Stromal cell of bone marrow (primary cell): ENCODE measurements at regions not wholly inside any gene's neighbourhood (a gene's known extent, or its start where the extent isn't known, plus 50 kb on each side); places are given as distances from the start of the nearest gene placed in this dataset.
"Not testable (repeated sequence)": the region's sequence is repeated elsewhere in the genome, so short reads cannot be mapped to it uniquely, and the experiment has no call there.

Source experiments
- DNase-seq: peaks from one replicate; pipeline ENCODE4 v3.0.0-alpha.2; 2012; ENCODE audit warnings: low read depth

DNA sequence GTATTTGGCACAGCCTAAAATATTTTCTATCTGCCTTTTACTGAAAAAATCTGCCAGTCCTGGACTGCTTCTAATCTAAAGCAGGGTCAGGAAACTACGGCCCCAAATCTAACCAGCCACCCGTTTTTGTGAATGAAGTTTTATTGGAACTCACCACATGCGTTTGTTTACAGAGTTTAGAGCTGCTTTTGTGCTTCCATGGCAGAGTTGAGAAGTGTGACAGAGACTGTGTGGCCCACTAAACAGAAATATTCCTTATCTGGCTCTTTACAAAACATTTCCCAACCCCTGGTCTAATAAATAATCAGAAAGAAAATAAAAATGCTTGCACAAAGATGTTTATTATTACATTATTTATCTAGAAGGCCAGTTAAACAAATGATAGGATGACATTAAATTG is 110.2 kb downstream of the COPRS start:
- no peak for DNase-seq

- no peak for DNase-seq
Measured at GRCh38 chr17:31746884-31747495, 112.1 kb downstream of the COPRS start.

- DNase-seq: no peak
Measured at GRCh38 chr17:31745964-31746600, 113.0 kb downstream of the COPRS start.

GRCh38 chr17:31744511-31744951 is 114.5 kb downstream of the COPRS start:
- no peak for DNase-seq

GRCh38 chr17:31743797-31744196 is 115.2 kb downstream of the COPRS start:
- no peak for DNase-seq

DNA sequence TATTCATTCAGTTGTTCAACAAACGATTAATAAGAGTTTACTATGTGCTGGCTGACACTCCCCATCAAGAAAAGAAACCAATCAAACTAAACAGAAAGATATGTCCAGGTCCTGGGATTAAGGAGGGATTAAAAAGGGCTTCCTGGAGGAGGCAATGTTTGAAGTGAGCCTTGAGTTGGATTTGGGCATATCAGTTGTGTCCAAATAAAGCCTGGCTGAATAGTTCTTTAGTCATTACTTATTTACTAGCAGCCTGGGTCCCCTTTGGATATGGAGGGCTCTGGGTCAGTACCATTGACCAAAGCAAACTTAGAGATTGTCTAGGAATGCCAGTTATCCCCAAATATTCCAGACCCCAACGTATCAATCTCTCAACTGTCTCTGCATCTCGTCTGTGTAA is 117.7 kb downstream of the COPRS start:
- DNase-seq: no peak

DNA sequence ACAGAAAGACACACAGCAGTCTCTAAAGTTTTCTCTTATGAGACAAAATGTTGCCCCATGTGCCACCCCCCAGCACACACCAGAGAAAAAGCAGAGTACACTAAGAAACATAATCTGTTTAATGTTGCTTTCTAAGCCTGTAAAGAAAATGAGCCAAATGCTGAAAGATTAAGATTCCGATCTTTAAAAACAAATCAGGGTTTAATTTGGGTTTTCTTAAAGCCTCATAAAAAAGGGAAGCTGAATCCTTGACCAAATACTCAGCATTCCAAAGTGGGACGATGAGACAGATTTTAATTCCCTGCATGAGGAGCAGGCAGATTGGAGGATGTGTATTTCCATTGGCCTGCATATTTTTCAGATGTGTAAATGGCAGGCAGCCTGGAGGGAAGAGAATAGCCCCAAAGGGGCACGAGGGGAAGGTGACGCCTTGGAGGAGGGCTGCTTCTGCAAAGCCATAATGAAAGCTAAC is 118.4 kb downstream of the COPRS start:
- DNase-seq: peak; percentile 90

GRCh38 chr17:31738996-31739699 is 119.9 kb downstream of the COPRS start:
- peak; percentile 54 for DNase-seq

DNA sequence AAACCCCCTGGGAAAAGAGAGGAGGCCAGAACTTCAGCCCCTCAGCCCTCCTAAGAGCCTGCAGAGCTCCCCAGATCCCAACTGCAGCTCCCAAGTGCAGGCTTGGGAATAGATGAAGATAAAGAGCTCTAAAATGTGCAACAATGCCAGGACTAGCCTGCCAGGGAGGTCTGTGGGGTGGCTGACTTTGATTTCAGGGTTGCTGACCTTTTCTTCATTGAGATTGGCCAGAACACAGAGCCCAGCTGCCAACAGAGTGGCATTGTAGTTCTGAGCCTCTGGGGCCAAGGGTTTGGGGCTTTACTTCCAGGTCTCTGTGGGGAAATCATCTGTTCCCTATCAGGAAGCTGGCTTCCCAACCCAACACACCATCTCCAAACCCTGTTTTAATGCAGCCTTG is 120.6 kb downstream of the COPRS start:
- no peak for DNase-seq

GRCh38 chr17:31738067-31738466 is 121.0 kb downstream of the COPRS start:
- no peak for DNase-seq

- DNase-seq: no peak
Measured at GRCh38 chr17:31736855-31737625, 122.0 kb downstream of the COPRS start.

DNA sequence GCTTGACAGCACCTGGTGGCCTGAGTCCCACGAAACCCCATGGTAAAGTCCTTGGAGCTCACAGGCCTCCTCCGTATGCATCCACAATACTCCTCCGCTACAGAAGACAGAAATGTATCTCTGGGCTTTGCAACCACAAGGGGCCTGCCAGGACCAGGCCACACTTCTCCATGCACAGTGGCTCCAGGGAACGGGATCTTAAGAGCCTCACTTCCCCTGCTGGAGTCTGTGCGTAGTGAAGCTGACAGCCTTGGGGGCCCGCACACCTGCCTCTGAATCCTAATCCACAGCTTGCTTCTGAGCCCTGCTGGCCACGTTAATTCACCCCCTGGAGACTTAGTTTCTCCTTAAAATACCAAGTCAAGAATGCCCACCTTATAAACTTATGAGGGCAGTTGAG is 125.7 kb downstream of the COPRS start:
- no peak for DNase-seq

GRCh38 chr17:31731585-31732154 is 127.4 kb downstream of the COPRS start:
- DNase-seq: not testable (repeated sequence)

- DNase-seq: no peak
Measured at GRCh38 chr17:31731118-31731517, 127.9 kb downstream of the COPRS start.

GRCh38 chr17:31726980-31727427 is 132.0 kb downstream of the COPRS start:
- DNase-seq: no peak

DNA sequence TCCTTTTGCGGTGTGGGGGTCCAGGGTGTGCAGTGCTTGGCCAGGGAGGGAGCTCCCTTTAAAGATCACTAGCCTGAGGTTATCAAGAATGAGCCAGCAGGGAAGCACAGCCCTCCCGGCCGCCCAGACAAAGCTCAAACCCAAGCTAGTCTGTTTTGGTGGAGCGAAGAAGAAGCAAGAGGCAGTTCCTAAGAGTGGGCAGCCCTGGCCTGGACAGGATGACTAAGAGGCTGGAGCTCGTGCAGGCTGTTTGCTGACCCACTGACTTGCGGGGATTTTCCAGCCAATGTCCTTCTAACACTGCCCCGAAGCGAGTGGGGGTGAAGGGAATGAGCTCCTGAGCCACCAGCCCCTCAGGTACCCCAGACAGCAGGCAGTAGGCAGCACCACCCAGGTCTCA is 134.4 kb downstream of the COPRS start:
- DNase-seq: no peak

- peak; percentile 48 for DNase-seq
Measured at GRCh38 chr17:31724026-31724425, 135.0 kb downstream of the COPRS start.

DNA sequence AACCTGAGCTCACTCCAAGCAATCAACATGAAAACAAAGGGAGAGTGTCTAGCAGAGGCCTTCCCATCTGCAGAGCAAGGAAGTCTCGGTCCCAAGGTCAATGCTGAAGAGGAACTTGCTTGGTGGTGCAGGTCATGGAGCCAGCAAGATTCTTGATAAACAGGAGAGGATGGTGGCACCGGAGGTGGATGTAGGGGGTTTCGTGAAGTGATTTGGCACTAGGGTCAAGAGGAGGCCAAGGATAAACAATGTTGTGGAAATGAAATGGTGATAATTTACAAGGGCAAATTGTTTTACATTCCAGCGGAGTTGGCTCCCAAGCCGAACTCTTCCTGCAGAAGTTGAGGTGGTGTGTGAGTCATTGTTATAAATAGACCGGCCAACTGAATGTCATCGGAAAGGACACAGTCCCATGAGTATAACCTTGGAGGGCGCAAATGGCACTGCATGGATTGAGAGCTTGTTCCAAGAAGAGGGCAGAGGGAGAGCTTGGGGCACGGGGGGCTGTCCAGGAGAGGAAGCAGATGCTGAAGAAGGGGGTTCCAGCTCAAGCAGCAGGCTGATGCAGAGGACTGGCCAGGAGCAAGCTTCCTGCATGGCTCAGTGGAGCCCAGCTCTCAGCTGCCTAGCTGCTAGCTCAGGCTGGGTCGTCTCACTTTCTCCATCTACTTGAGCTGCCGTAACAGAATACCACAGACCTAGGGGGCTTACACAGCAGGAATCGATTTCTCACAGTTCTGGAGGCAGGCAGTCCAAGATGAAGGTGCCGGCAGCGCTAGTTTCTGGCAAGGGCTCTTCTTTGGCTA is 136.6 kb downstream of the COPRS start:
- no peak for DNase-seq

DNA sequence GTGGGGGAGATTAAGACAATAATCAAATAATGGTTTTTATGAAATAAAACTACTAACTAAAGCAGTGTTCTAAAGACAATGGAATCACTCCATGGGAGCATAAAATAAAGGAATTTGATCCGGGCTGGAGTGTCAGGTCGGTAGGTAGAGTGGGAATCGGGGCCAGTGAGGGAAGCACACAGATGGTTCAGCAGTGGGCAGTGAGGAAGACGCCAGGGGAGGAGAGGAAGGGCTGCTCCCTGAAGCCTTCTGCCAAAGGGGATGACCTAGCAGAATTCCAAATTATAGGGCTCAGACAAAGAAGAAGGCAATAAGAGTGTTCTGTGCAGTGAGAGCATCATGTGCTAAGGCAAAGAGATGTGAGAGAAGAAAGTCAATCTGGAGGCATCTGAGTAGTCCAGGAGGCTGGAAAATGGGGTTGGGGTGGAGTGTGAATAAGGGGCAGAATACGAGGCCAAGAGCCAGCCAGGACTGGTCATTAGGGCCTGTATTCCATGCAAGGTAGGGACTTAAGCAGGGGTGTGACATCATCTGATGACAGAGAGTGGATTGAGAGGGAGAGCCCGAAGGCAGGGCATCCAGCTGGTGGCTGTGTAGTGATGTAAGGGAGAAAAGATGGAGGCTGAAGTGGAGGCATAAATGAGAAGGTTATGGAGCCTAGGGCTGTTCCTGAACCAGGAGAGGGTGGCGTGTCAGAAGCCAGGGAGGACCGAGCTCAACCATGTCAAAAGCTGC is 137.6 kb downstream of the COPRS start:
- DNase-seq: no peak

- not testable (repeated sequence) for DNase-seq
Measured at GRCh38 chr17:31717251-31717650, 141.8 kb downstream of the COPRS start.
